KOPT-K1 (cell line): ENCODE measurements at regions not wholly inside any gene's neighbourhood (a gene's known extent, or its start where the extent isn't known, plus 50 kb on each side); places are given as distances from the start of the nearest gene placed in this dataset.

Experiments
- H3K27ac ChIP-seq: fragments of 200-600 bp; sonication (generic); 2 replicates; pipeline ENCODE4 v1.5.1; 2016; ENCODE audit warnings: antibody characterized with exemption, mild to moderate bottlenecking, low read depth, low read length; ENCODE audit not compliant: poor library complexity, severe bottlenecking
- H3K36me3 ChIP-seq: fragments of 200-600 bp; sonication (generic); 2 replicates; pipeline ENCODE4 v1.5.1; 2017; ENCODE audit warnings: antibody characterized with exemption, mild to moderate bottlenecking, low read length, moderate library complexity; ENCODE audit not compliant: insufficient read depth
- H3K9me3 ChIP-seq: fragments of 200-600 bp; sonication (generic); 2 replicates; pipeline ENCODE4 v1.5.1; 2017; ENCODE audit warnings: antibody characterized with exemption, low read length, mild to moderate bottlenecking; ENCODE audit not compliant: insufficient read depth, poor library complexity, severe bottlenecking

DNA sequence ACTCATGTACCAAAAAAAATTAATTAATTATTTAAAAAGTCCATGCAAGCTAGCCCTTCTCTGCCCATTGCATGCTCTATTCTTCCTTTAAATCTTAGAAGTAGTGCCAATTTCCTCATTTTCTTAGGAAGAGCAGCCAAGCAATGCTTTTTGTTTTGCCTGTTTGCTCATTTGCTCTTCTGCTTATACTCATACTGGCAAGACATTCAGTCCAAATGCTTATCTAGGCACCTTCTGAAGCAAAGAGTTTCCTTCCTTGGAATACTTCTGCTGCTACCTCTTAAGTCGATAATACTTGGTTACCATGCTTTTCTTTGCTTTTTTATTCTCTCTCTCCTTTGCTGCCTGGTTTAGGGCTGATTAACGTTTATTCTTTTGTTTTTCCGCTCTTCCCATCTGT lies 1318.3 kb downstream of the AACS start:
- Histone ChIP-seq H3K36me3 (no peaks in the 10 kb centered on the region), H3K9me3 (peaks cover 4% of the 10 kb centered on the region), H3K27ac (no peak overlapping the region)

GRCh38 chr12:126384026-126384564 lies 1318.9 kb downstream of the AACS start:
- H3K36me3 ChIP-seq: no peaks in the 10 kb centered on the region

DNA sequence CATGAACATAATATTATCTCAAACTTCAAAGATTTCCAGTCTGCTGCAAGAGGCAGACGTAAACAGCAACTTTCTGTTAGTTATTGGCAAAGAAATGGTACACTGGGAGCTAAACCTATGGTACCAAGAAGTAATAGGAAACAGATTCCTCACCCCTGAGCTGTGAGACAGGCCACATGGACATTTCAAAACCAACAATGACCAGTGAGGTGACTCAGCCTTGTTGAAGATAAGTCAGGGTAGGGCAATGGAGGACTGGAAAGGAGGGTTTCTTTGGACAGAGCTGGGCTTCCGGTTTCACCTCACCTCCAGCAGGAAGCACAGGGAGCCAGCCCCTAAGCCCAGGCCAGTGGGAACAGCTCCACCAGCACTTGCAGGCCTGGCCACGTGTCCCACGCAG lies 1320.5 kb downstream of the AACS start:
- Histone ChIP-seq H3K36me3 (no peaks in the 10 kb centered on the region), H3K9me3 (no peaks in the 10 kb centered on the region), H3K27ac (no peak overlapping the region)

More at GRCh38 chr12:126384026-126384564, 1318.9 kb downstream of the AACS start:
- Histone ChIP-seq H3K27ac (no peak overlapping the region), H3K9me3 (peaks cover 4% of the 10 kb centered on the region)

GRCh38 chr12:126389220-126389841 lies 1324.1 kb downstream of the AACS start:
- no peak overlapping the region for H3K27ac ChIP-seq
- H3K36me3 ChIP-seq: no peaks in the 10 kb centered on the region
- no peaks in the 10 kb centered on the region for H3K9me3 ChIP-seq

GRCh38 chr12:126389961-126390360 lies 1324.7 kb downstream of the AACS start:
- no peak overlapping the region for H3K27ac ChIP-seq
- no peaks in the 10 kb centered on the region for H3K36me3 ChIP-seq
- no peaks in the 10 kb centered on the region for H3K9me3 ChIP-seq

GRCh38 chr12:126390969-126391566 lies 1325.8 kb downstream of the AACS start:
- no peaks in the 10 kb centered on the region for H3K36me3 ChIP-seq
- no peaks in the 10 kb centered on the region for H3K9me3 ChIP-seq
- H3K27ac ChIP-seq: no peak overlapping the region

DNA sequence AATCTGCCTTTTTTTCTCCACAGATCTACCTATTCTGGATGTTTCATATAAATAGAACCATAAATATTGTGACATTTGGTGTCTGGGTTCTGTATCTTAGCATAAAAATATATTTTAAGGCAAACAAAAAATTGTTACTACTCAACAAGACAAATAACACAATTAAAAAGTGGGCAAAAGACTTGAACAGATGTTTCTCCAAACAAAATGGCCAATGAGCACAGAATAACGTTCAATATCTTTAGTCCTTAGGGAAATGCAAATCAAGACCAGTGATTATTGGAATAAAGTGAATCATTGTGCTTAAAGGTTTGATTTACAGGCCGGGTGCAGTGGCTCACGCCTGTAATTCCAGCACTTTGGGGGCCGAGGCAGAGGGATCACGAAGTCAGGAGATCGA lies 1331.3 kb downstream of the AACS start:
- no peaks in the 10 kb centered on the region for H3K36me3 ChIP-seq
- no peaks in the 10 kb centered on the region for H3K9me3 ChIP-seq
- H3K27ac ChIP-seq: no peak overlapping the region

DNA sequence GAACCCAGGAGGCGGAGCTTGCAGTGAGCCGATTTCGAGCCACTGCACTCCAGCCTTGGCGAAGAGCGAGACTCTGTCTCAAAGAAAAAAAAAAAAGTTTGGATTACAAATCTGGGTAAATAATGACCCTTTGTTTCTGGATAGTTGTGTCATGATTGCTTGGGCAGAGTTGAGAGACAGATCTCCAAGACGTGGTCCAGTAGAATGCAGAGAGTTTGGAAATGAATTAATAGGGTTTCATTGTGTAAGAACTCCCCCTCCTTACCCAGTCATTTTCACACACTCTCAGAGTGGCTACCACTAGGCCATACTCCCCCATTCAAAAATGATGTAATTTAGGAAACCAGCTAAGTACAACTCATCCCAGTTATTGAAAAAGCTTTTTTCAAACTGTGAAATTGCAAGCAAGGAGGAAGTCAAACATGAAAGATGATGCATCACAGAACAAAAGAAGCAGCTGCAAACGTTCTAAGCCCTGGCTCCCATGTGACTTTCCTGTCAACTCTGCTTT lies 1331.9 kb downstream of the AACS start:
- no peaks in the 10 kb centered on the region for H3K9me3 ChIP-seq
- H3K27ac ChIP-seq: no peak overlapping the region
- H3K36me3 ChIP-seq: no peaks in the 10 kb centered on the region

GRCh38 chr12:126397660-126398059 lies 1332.4 kb downstream of the AACS start:
- H3K27ac ChIP-seq: no peak overlapping the region
- H3K36me3 ChIP-seq: no peaks in the 10 kb centered on the region
- no peaks in the 10 kb centered on the region for H3K9me3 ChIP-seq

DNA sequence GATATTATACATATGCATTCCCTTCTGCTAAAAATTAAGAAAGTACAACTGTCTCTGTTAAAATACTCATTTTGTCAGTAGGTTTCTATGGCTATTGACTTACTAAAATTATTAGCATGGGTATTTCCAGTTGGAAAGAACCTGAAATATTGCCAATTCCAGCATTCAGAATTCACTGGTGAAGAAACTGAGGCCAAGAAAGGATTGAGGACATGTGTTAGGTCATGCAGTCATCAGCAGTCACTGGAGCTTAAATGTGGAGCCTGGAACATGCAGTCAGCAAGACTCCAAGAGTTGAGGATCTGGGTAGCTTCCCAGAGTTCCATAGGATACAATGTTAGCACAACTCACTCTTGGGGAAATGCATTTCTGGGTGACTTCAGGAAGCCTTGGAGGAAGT lies 1335.6 kb downstream of the AACS start:
- no peak overlapping the region for H3K27ac ChIP-seq

GRCh38 chr12:126404293-126404881 lies 1339.2 kb downstream of the AACS start:
- H3K9me3 ChIP-seq: no peaks in the 10 kb centered on the region
- no peaks in the 10 kb centered on the region for H3K36me3 ChIP-seq
- no peak overlapping the region for H3K27ac ChIP-seq

More for the DNA sequence above, 1335.6 kb downstream of the AACS start:
- no peaks in the 10 kb centered on the region for H3K9me3 ChIP-seq
- H3K36me3 ChIP-seq: no peaks in the 10 kb centered on the region

DNA sequence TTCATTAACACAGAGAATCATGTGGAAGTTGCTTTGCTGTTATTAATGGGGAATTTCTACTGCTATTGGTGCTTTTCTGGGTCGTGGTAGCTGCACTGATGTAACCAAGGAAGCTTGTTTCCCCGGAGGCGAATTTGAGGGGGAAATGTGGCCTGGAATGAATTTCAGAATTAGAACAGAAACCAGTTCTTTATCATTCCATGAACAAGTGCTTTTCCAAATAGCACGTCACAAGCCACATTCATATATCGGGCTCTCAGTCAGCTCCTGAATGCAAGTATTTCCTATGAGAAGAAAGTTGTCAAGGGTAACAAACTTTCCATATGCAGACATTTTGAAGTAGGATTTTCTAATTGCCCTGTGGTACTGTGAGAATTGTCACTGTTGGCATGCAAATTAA lies 1353.2 kb downstream of the AACS start:
- Histone ChIP-seq H3K27ac (no peak overlapping the region), H3K36me3 (no peaks in the 10 kb centered on the region), H3K9me3 (no peaks in the 10 kb centered on the region)

- H3K36me3 ChIP-seq: no peaks in the 10 kb centered on the region
- no peaks in the 10 kb centered on the region for H3K9me3 ChIP-seq
- no peak overlapping the region for H3K27ac ChIP-seq
Observed at GRCh38 chr12:126419131-126419530, 1353.9 kb downstream of the AACS start.

DNA sequence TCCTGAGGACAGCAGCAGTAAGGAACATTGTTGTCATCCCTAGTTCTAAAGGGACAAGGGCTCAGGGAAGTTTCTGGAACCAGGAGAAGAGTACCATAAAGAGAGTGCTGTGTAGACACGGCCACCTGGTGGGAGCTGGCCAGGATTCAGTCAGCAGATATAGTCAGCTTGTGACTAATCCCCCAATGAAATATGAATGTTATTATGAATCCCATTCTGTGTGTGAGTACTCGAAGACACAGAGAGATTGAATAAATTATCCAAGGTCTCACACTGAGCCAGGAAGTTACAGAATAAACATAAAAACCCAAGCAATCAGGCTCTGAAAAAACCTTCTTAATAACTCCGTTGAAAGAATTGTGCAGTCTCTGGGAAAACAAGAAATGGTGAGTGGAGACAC lies 1359.5 kb downstream of the AACS start:
- Histone ChIP-seq H3K36me3 (no peaks in the 10 kb centered on the region), H3K27ac (no peak overlapping the region), H3K9me3 (no peaks in the 10 kb centered on the region)

- Histone ChIP-seq H3K27ac (no peak overlapping the region), H3K36me3 (no peaks in the 10 kb centered on the region), H3K9me3 (no peaks in the 10 kb centered on the region)
Observed at GRCh38 chr12:126425264-126425663, 1360.0 kb downstream of the AACS start.
